DMS 273 (cell line): ENCODE measurements at regions not wholly inside any gene's neighbourhood (a gene's known extent, or its start where the extent isn't known, plus 50 kb on each side); places are given as distances from the start of the nearest gene placed in this dataset.
"Not testable (repeated sequence)": the region's sequence is repeated elsewhere in the genome, so short reads cannot be mapped to it uniquely, and the experiment has no call there.

ENCODE experiments used
- DNase-seq: peaks from one replicate; lab custom pipeline; 2025; ENCODE audit not compliant: unreplicated experiment; lab: John Stamatoyannopoulos, UW

DNA sequence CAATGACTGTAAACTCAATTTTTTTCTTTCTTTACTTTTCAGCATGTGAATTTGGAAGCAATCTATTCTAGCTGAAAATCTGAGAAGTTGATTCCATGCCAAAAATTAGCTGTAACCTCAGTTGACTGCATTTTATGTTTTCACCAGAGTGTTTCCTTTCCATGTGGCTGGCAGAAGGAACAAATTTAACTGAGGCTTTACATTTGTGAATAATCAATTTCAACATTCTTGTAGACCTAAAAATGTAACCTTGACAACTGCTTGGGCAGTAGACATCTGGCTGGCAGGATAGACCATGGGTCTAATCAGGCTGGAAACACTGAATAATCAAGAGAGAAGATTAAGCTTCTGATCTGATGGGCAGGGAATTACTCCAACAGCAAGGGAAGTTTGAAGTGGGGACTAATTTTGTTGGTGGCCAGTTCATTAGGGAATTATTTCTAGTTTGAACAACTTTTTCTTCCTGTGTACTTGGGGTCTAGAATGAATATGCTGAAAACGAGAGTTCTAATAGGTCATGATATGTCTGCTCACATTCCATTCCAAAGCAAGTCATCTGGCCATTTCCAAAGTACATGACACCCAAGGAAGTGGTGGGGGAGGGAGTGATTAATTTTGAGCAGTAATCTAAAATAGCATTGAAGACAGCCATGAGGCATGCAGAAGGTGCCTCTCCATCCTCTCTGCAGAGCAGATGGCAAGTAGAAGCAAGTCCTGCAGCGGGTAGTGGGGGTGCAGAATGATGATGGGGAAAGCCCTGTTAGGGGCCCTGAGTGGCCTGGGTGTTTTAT lies 68.2 kb downstream of the ATP23 start:
- DNase-seq: peak; percentile 18

DNA sequence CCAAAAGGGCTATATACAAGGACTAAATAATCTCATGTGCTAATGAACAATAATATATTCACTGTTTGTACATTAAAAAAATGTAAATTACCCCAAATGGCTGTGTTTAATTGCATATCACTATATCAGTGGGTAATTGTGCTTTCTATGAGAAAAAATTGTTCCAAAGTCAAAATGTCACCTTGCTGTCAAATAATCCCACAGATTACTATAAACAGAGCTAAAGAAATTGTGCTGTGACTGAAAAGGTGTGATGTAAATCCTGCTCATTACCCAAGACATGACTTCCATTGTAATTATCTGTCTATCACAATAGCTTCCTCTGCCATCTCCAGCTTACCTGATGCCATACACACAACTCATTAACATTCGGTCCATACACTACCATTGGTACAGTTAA lies 70.3 kb downstream of the ATP23 start:
- no peak for DNase-seq

- not testable (repeated sequence) for DNase-seq
Observed at GRCh38 chr12:58022379-58023020, 81.1 kb downstream of the ATP23 start.

GRCh38 chr12:58025431-58025830 lies 84.1 kb downstream of the ATP23 start:
- DNase-seq: no peak

- no peak for DNase-seq
Observed at GRCh38 chr12:58026426-58026825, 85.1 kb downstream of the ATP23 start.

GRCh38 chr12:58026897-58027891 lies 85.8 kb downstream of the ATP23 start:
- no peak for DNase-seq

DNA sequence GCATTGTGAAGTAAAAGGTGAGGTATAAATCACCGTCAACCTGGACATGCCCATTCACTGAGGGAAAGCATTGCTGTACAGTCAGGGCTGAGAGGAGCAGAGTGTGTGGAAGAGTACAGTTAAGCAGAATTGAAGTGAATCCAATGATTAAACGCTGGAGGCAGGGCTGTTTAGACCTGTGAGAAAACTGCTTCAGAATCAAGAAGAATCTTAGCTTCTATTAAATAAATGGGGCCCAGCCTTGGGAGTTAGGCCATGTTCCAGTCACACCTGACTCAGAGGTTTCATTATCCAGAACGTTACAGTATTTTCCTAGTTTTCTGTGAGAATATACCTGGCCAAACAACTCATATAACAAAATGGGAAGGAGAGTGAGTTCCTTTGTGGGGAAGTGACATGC lies 86.9 kb downstream of the ATP23 start:
- DNase-seq: no peak

DNA sequence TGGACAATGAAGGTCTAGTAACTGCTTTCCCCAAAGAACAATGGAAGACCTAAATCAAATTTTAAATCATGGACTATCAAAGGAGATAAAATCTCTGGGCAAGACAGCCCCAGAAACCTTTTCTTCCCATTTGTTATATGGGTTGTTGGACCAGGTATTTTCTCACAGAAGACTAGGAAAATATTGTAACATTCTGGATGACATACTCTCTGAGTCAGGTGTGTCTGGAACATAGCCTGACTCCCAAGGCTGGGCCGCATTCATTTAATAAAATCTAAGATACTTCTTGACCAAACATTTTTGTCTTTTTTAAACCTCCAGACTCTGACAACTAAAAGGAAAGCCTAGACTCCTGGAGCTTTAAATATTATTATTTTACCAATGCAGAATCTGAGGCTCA lies 87.9 kb downstream of the ATP23 start:
- no peak for DNase-seq

- no peak for DNase-seq
Observed at GRCh38 chr12:58030566-58031279, 89.4 kb downstream of the ATP23 start.

GRCh38 chr12:58032156-58032555 lies 90.8 kb downstream of the ATP23 start:
- no peak for DNase-seq

DNA sequence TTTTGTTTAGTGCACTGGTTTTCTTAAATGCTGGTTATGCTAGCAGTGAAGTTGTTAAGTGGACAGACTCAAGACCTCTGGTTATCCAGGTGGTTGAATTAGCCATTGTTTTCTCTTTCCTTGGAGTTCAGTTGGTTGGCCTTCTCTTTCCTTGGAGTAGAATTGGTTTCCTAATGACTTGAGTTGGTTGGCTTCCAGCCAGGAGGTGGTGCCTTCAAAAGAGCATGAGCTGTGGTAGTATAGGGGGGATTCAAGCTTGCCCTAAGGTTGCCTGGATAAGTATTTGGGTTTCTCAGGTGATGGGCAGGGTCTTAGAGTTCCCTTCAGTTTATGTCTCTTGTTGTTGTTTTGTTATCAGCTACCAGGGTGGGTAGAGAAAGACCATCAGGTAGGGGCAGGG lies 92.5 kb downstream of the ATP23 start:
- no peak for DNase-seq

GRCh38 chr12:58034311-58034710 lies 92.9 kb downstream of the ATP23 start:
- DNase-seq: no peak

DNA sequence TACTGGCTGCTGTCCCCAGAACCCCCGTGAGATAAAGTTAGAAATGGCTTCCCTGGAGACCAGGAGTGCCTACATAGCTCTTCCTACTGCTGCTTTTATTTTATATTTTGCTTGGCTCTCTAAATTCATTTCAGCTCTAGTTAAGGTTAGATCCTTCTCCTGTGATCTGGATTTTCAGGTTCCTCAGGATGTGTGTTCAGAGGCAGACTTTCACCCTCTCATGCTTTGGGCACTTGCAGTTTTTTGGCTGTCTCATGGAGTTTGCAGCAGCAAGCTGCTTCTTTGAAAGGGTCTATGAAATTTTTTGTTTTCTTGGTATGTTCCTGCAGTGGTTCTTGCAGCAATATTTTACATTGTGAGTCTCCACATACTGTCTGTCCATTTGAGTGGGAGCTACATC lies 93.3 kb downstream of the ATP23 start:
- DNase-seq: no peak

- DNase-seq: no peak
Observed at GRCh38 chr12:58041441-58041840, 100.1 kb downstream of the ATP23 start.

DNA sequence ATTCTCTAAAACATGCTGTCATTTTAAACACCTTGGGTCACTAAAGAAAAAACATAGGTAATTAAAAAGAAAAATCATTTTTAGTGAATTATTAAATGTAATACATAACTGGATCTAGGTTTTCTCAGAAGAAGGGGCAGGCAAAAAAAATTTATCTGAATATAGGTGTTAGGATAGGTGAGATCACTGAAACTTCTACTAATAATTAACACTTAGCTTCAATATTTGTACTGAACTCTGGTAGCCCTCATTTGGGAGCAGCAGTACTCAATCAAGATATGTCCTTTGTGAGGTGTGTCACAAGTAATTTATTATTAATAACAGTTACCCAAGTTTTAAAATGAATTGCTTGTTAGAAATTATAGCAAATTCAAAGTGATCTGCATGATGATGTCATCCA lies 103.6 kb downstream of the ATP23 start:
- DNase-seq: no peak

DNA sequence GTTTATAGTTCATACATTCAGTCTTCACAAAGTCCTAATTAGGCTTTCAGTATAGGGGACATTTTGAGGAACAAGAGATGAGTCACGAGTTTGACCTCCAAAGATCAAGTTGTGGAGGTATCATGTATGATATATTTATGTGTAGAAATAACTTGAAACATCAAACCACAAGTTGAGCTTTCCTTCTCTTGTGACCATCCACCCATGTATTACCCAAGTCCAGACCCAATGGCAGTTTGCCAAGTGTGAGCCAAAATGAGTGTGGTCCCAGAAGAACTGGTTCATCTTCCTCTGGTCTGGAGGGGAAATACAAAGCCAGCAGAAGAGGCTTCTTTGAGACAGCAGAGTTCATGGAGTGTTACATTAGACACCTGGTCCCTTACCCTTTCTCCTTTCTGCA lies 104.9 kb downstream of the ATP23 start:
- DNase-seq: no peak

DNA sequence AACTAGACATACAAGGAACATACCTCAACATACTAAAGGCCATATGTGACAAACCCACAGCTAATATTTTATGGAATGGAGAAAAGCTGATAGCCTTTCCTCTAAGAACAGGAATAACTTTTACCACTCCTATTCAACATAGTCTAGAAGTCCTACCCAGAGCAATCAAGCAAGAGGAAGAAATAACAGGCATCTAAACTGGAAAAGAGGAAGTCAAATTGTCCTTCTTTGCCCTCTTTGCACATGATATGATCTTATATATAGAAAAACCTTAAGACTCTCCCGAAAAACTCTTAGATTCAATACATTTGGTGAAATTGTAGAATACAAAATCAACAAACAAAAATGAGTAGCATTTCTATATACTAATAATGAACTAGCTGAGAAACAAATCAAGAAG lies 110.0 kb downstream of the ATP23 start:
- DNase-seq: no peak

DNA sequence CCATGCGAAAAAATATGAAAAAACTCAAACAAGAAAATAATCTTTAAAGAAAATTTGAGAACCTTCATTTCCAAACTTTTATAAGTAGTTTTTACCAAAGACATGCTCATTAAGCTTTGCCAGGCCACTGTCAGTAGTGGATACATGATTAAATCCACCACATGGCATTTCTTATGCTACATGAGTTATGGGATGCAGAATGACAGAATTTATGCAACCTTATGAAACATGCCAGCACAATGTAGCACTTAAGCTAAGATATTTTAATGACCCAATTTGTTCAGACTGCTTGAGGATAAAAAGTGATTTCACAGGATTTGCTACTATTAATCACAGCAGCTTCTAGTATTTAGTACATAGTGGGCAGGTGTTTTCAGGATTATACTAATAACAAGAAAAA lies 123.3 kb downstream of the ATP23 start:
- no peak for DNase-seq

DNA sequence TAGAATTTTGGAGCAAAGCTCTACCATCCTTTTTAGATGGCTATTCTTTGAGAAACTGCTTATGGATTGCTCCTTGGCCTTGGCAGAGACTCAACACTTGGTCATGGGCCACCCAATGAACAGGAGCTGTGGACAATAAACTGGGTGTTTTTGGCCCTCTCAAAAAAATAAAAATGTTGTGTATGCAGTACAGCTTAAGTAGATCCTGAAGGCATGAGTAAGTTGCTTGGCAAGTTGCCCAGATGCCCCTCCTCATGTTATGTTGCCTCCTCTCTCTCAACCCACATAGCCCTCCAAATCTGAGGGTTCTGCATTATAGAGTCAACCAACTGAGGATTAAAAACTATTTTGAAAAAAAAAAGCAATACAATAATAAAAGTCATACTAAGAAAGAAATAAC lies 124.9 kb downstream of the ATP23 start:
- peak; percentile 11 for DNase-seq

- no peak for DNase-seq
Observed at GRCh38 chr12:58067610-58068387, 126.4 kb downstream of the ATP23 start.
